Endothelial cell of umbilical vein (primary cell): ENCODE measurements at regions not wholly inside any gene's neighbourhood (a gene's known extent, or its start where the extent isn't known, plus 50 kb on each side); places are given as distances from the start of the nearest gene placed in this dataset.

ENCODE experiments used
- BruUV-seq: library from RNA; stranded (reverse); fragments of 400-500 nt; replicated peaks from 2 replicates; lab custom pipeline; 2021; lab: Mats Ljungman, UMichigan
- CTCF ChIA-PET: fragments of 300-600, 350-600 bp; sonication (Branson Sonifier 250); formaldehyde crosslinking; loops from one replicate; lab custom pipeline; 2021; ENCODE audit warnings: antibody characterized with exemption, inconsistent platforms; lab: Charles Lee
- POLR2A ChIA-PET: fragments of 300-600, 350-600 bp; sonication (Branson Sonifier 250); formaldehyde crosslinking; loops from one replicate; lab custom pipeline; 2021; ENCODE audit warnings: antibody characterized with exemption, inconsistent platforms; lab: Charles Lee
- DNase-seq: peaks from one replicate; pipeline ENCODE4 v3.0.0-alpha.2; 2011; ENCODE audit warnings: low read depth, low spot score
- FAIRE-seq: peaks from 2 replicates; lab custom pipeline; 2011; peaks lifted over from hg19 to GRCh38; lab: Jason Lieb, UNC
- H2AFZ ChIP-seq: 2 replicates; pipeline ENCODE4 v1.6.0; 2012; ENCODE audit warnings: low read depth, low read length, control low read depth, inconsistent platforms
- H3K27ac ChIP-seq: 2 replicates; pipeline ENCODE4 v1.5.1; 2011; ENCODE audit warnings: low read depth, mild to moderate bottlenecking, control low read depth, low read length, moderate library complexity; ENCODE audit not compliant: insufficient read depth
- H3K27me3 ChIP-seq, 2 experiments: 2 replicates each; pipeline versions ENCODE4 v1.6.0 to v1.6.1; 2011; ENCODE audit warnings: low read length in 2 of 2, mixed read lengths in 1 of 2; ENCODE audit not compliant: control insufficient read depth in 2 of 2, insufficient read depth in 2 of 2
- H3K36me3 ChIP-seq, 2 experiments: 2 replicates in 1 of 2; 3 replicates in 1 of 2; pipeline ENCODE4 v1.5.1; 2011; ENCODE audit warnings: low read length in 2 of 2, mild to moderate bottlenecking in 1 of 2, moderate library complexity in 1 of 2; ENCODE audit not compliant: control insufficient read depth in 2 of 2, insufficient read depth in 2 of 2; ENCODE audit errors: extremely low read depth in 1 of 2
- H3K4me1 ChIP-seq: 3 replicates; pipeline ENCODE4 v1.5.1; 2011; ENCODE audit warnings: mild to moderate bottlenecking, low read length; ENCODE audit not compliant: control insufficient read depth, insufficient read depth; ENCODE audit errors: extremely low read depth
- H3K4me2 ChIP-seq: 2 replicates; pipeline ENCODE4 v1.6.1; 2011; ENCODE audit warnings: low read length, control low read depth, mixed read lengths; ENCODE audit not compliant: insufficient read depth
- H3K4me3 ChIP-seq, 3 experiments: fragments of 200-600 bp in 1 of 3; sonication (generic), shearing (Covaris generic) in 1 of 3; replicated peaks in 1 of 3; 2 replicates each; pipeline ENCODE4 v1.5.1; 2011 to 2016; ENCODE audit warnings: control low read depth in 3 of 3, low read length in 3 of 3, mild to moderate bottlenecking in 2 of 3, inconsistent platforms in 1 of 3, low read depth in 1 of 3, moderate library complexity in 1 of 3; ENCODE audit not compliant: insufficient read depth in 1 of 3
- H3K79me2 ChIP-seq: 2 replicates; pipeline ENCODE4 v1.6.0; 2012; ENCODE audit warnings: low read length, inconsistent platforms; ENCODE audit not compliant: control insufficient read depth, insufficient read depth
- H3K9ac ChIP-seq: replicated peaks from 2 replicates; pipeline ENCODE3; 2011; ENCODE audit warnings: low read length, control low read depth; ENCODE audit not compliant: insufficient read depth; ENCODE audit errors: extremely low read depth
- H3K9me1 ChIP-seq: replicated peaks from 3 replicates; pipeline ENCODE4 v1.6.0; 2011; ENCODE audit warnings: mild to moderate bottlenecking, low read length; ENCODE audit not compliant: control insufficient read depth, insufficient read depth; ENCODE audit errors: extremely low read depth
- H3K9me3 ChIP-seq: replicated peaks from 2 replicates; pipeline ENCODE4 v1.5.1; 2012; ENCODE audit warnings: low read length, inconsistent platforms; ENCODE audit not compliant: control insufficient read depth, insufficient read depth
- H4K20me1 ChIP-seq: replicated peaks from 2 replicates; pipeline ENCODE3; 2011; ENCODE audit warnings: mild to moderate bottlenecking, low read length; ENCODE audit not compliant: control insufficient read depth, insufficient read depth; ENCODE audit errors: extremely low read depth
- CTCF ChIP-seq, 2 donors: IDR thresholded peaks; 1 replicate in 1 of 2; 2 replicates in 1 of 2; pipeline ENCODE4 v1.5.1; 2011; ENCODE audit warnings: low read length in 2 of 2, mild to moderate bottlenecking in 2 of 2, moderate library complexity in 2 of 2, control low read depth in 1 of 2, inconsistent platforms in 1 of 2, low read depth in 1 of 2; ENCODE audit not compliant: insufficient read depth in 1 of 2; ENCODE audit errors: extremely low read depth in 1 of 2
- EZH2 ChIP-seq: IDR thresholded peaks from 2 replicates; pipeline ENCODE4 v1.6.1; 2012; ENCODE audit warnings: borderline replicate concordance, low read depth, mild to moderate bottlenecking, moderate library complexity, low read length, inconsistent platforms; ENCODE audit not compliant: severe bottlenecking
- FOS ChIP-seq: IDR thresholded peaks from 2 replicates; pipeline ENCODE4 v1.6.1; 2011; ENCODE audit warnings: mild to moderate bottlenecking, low read length, moderate library complexity, borderline replicate concordance; ENCODE audit not compliant: insufficient read depth
- GATA2 ChIP-seq: IDR thresholded peaks from 2 replicates; pipeline ENCODE4 v1.7.0; 2011; ENCODE audit warnings: low read depth, mild to moderate bottlenecking, moderate library complexity, mixed read lengths, low read length; ENCODE audit not compliant: insufficient read length, insufficient read depth
- JUN ChIP-seq: IDR thresholded peaks from 2 replicates; pipeline ENCODE4 v1.6.1; 2011; ENCODE audit warnings: borderline replicate concordance, low read depth; ENCODE audit not compliant: insufficient read length, insufficient read depth
- MAX ChIP-seq: IDR thresholded peaks from 2 replicates; pipeline ENCODE4 v1.6.1; 2011; ENCODE audit not compliant: insufficient read depth, insufficient read length
- MYC ChIP-seq: IDR thresholded peaks from one replicate; pipeline ENCODE4 v1.6.1; 2011; ENCODE audit warnings: mild to moderate bottlenecking, low read depth, low read length
- POLR2A ChIP-seq: IDR thresholded peaks from 2 replicates; pipeline ENCODE4 v1.6.1; 2012; ENCODE audit warnings: low read depth, mild to moderate bottlenecking, control low read depth, low read length
- POLR2AphosphoS5 ChIP-seq: IDR thresholded peaks from 2 replicates; pipeline ENCODE4 v1.6.1; 2012; ENCODE audit warnings: low read depth, mild to moderate bottlenecking, control low read depth, low read length, moderate library complexity; ENCODE audit not compliant: insufficient read depth
- dilution Hi-C: fragments of 300-500 bp; cut with MboI; formaldehyde crosslinking; loops from one replicate; pipeline ENCODE4 v1.15.0; 2019; ENCODE audit warnings: low sequenced_read_pairs; ENCODE audit not compliant: extremely low pct_ligation_motif_present
- intact Hi-C: fragments of 100-400 bp; cut with micrococcal nuclease; formaldehyde crosslinking; loops from one replicate; pipeline ENCODE4 v1.10.0; 2022

GRCh38 chr4:162640152-162640551 is 476.4 kb upstream of the FSTL5 start:
- no peak overlapping the region for H3K4me3 ChIP-seq
- DNase-seq, result no peak
- H3K9me3 ChIP-seq, result peaks cover 2% of the 10 kb centered on the region
- no peaks in the 10 kb centered on the region for H3K79me2 ChIP-seq
- dilution Hi-C loops, result no loop called here
- no peaks in the 10 kb centered on the region for H4K20me1 ChIP-seq
- POLR2A ChIA-PET, result no interaction called here
- H3K9ac ChIP-seq, result no peak overlapping the region
- CTCF ChIA-PET, result no interaction called here
- intact Hi-C loops, result no loop called here
- H3K4me1 ChIP-seq, result no peaks in the 10 kb centered on the region
- no peak overlapping the region for H3K4me2 ChIP-seq
- TF ChIP-seq GATA2 (no peak), POLR2AphosphoS5 (no peak), EZH2 (no peak), FOS (no peak), MYC (no peak), JUN (no peak), CTCF (IDR thresholded peaks at IDR 0.05; ENCODE audit: extremely low read depth in 1 of 2, insufficient read depth in 1 of 2, low read depth in 1 of 2, low read length in 2 of 2) (no peak), POLR2A (no peak), MAX (no peak)
- H3K36me3 ChIP-seq, result no peaks in the 10 kb centered on the region
- H3K27me3 ChIP-seq, result no peaks in the 10 kb centered on the region
- H2AFZ ChIP-seq, result no peak overlapping the region
- H3K9me1 ChIP-seq, result no peaks in the 10 kb centered on the region
- H3K27ac ChIP-seq, result no peak overlapping the region
- BruUV-seq, result no TSS peak
- FAIRE-seq, result no peak
